SK-N-SH (cell line): ENCODE measurements at regions not wholly inside any gene's neighbourhood (a gene's known extent, or its start where the extent isn't known, plus 50 kb on each side); places are given as distances from the start of the nearest gene placed in this dataset.

Source experiments
- CTCF ChIA-PET: fragments of 300-600, 350-600 bp; formaldehyde crosslinking; extraction: SDS; loops from one replicate; lab custom pipeline; 2021; lab: Yijun Ruan, JAX
- POLR2A ChIA-PET: fragments of 350-600 bp; sonication (Branson Sonifier 250); formaldehyde crosslinking; extraction: SDS; loops from one replicate; lab custom pipeline; 2020; ENCODE audit warnings: antibody characterized with exemption, inconsistent platforms; lab: Yijun Ruan, JAX
- DNase-seq: peaks from one replicate; pipeline ENCODE4 v3.0.0; 2012
- H2AFZ ChIP-seq: fragments of 200-600 bp; sonication (generic); 2 replicates; pipeline ENCODE4 v1.8.1; 2016; ENCODE audit warnings: antibody characterized with exemption, mild to moderate bottlenecking, low read depth
- H3F3A ChIP-seq: fragments of 200-600 bp; sonication (generic); replicated peaks from 2 replicates; pipeline ENCODE3; 2016; ENCODE audit warnings: antibody characterized with exemption, mild to moderate bottlenecking; ENCODE audit not compliant: insufficient read depth
- H3K27ac ChIP-seq, 2 experiments: fragments of 200-500 bp in 1 of 2; fragments of 200-600 bp in 1 of 2; sonication (Bioruptor generic) in 1 of 2; sonication (generic), shearing (Covaris generic) in 1 of 2; 2 replicates each; pipeline versions ENCODE4 v1.5.1 to v1.6.1; 2014 to 2016; ENCODE audit warnings: low read depth in 2 of 2, inconsistent platforms in 1 of 2, low read length in 1 of 2, mild to moderate bottlenecking in 1 of 2, mixed read lengths in 1 of 2
- H3K27me3 ChIP-seq: fragments of 200-600 bp; sonication (generic), shearing (Covaris generic); 2 replicates; pipeline ENCODE4 v1.6.1; 2016; ENCODE audit warnings: mixed run types; ENCODE audit not compliant: insufficient read depth
- H3K36me3 ChIP-seq, 2 experiments: fragments of 200-500 bp in 1 of 2; fragments of 200-600 bp in 1 of 2; sonication (Bioruptor generic) in 1 of 2; sonication (generic) in 1 of 2; replicated peaks in 1 of 2; 2 replicates each; pipeline versions ENCODE3 to v1.5.1; 2014 to 2016; ENCODE audit warnings: low read length in 1 of 2, mild to moderate bottlenecking in 1 of 2; ENCODE audit not compliant: insufficient read depth in 2 of 2, control insufficient read depth in 1 of 2
- H3K4me1 ChIP-seq, 2 experiments: fragments of 200-500 bp in 1 of 2; fragments of 200-600 bp in 1 of 2; sonication (Bioruptor generic) in 1 of 2; sonication (generic), shearing (Covaris generic) in 1 of 2; 2 replicates each; pipeline versions ENCODE4 v1.5.1 to v1.6.1; 2014 to 2016; ENCODE audit warnings: low read depth in 1 of 2, low read length in 1 of 2, mixed run types in 1 of 2; ENCODE audit not compliant: insufficient read depth in 2 of 2, control insufficient read depth in 1 of 2
- H3K4me2 ChIP-seq: fragments of 200-600 bp; sonication (generic), shearing (Covaris generic); 2 replicates; pipeline ENCODE4 v1.6.1; 2017; ENCODE audit warnings: mixed run types
- H3K4me3 ChIP-seq, 2 experiments: fragments of 200-500 bp in 1 of 2; fragments of 200-600 bp in 1 of 2; sonication (Bioruptor generic) in 1 of 2; sonication (generic), shearing (Covaris generic) in 1 of 2; 2 replicates each; pipeline versions ENCODE4 v1.5.1 to v1.8.1; 2014 to 2016; ENCODE audit warnings: low read depth in 2 of 2, inconsistent platforms in 1 of 2, low read length in 1 of 2, mild to moderate bottlenecking in 1 of 2, mixed read lengths in 1 of 2, moderate library complexity in 1 of 2
- H3K79me2 ChIP-seq: fragments of 200-600 bp; sonication (generic); 2 replicates; pipeline ENCODE4 v1.8.1; 2017; ENCODE audit warnings: mild to moderate bottlenecking; ENCODE audit not compliant: insufficient read depth
- H3K9ac ChIP-seq: fragments of 200-600 bp; sonication (generic); 2 replicates; pipeline ENCODE4 v1.6.1; 2017; ENCODE audit warnings: mixed run types
- H3K9me2 ChIP-seq: fragments of 200-600 bp; sonication (generic); 2 replicates; pipeline ENCODE4 v1.6.1; 2017; ENCODE audit warnings: mixed run types
- H3K9me3 ChIP-seq: fragments of 200-600 bp; sonication (generic); 2 replicates; pipeline ENCODE4 v1.6.1; 2017; ENCODE audit warnings: mixed run types, mild to moderate bottlenecking, moderate library complexity
- H4K20me1 ChIP-seq: fragments of 200-600 bp; sonication (generic); 2 replicates; pipeline ENCODE4 v1.6.1; 2017; ENCODE audit warnings: mild to moderate bottlenecking, mixed run types; ENCODE audit not compliant: insufficient read depth
- CHD2 ChIP-seq: fragments of 150-350 bp; IDR thresholded peaks from 2 replicates; pipeline ENCODE4 v1.6.1; 2018; ENCODE audit warnings: low read length; ENCODE audit not compliant: partially characterized antibody
- ELF1 ChIP-seq: IDR thresholded peaks from 2 replicates; pipeline ENCODE4 v1.4.0; 2012
- EZH2phosphoT487 ChIP-seq: fragments of 200-600 bp; sonication (generic); IDR thresholded peaks from 2 replicates; pipeline ENCODE4 v1.6.1; 2017; ENCODE audit warnings: low read depth, mixed run types, mild to moderate bottlenecking, antibody characterized with exemption, moderate library complexity, borderline replicate concordance
- FOXJ3 ChIP-seq: sonication (generic); formaldehyde crosslinking; IDR thresholded peaks from 2 replicates; pipeline ENCODE4 v1.5.1; 2020; ENCODE audit warnings: mild to moderate bottlenecking, missing genetic modification reagents
- GABPA ChIP-seq: IDR thresholded peaks from 2 replicates; pipeline ENCODE4 v1.4.0; 2012; ENCODE audit warnings: low read depth, mild to moderate bottlenecking
- GATA2 ChIP-seq: sonication (generic); formaldehyde crosslinking; IDR thresholded peaks from 2 replicates; pipeline ENCODE4 v1.5.0; 2020; ENCODE audit warnings: mild to moderate bottlenecking, missing genetic modification reagents
- MXI1 ChIP-seq: IDR thresholded peaks from 2 replicates; pipeline ENCODE4 v1.6.1; 2012; ENCODE audit warnings: mild to moderate bottlenecking, low read depth, low read length, improper control_type of control experiment
- POLR2AphosphoS5 ChIP-seq: IDR thresholded peaks from 2 replicates; pipeline ENCODE4 v1.6.1; 2012; ENCODE audit warnings: low read depth, low read length
- REST ChIP-seq: IDR thresholded peaks from 2 replicates; pipeline ENCODE4 v1.6.1; 2012; ENCODE audit warnings: mild to moderate bottlenecking, low read depth, low read length, moderate library complexity
- RFX5 ChIP-seq: IDR thresholded peaks from 2 replicates; pipeline ENCODE4 v1.6.1; 2012; ENCODE audit warnings: mild to moderate bottlenecking, improper control_type of control experiment, low read length
- TEAD4 ChIP-seq: IDR thresholded peaks from 2 replicates; pipeline ENCODE4 v1.4.0; 2012; ENCODE audit warnings: mild to moderate bottlenecking, borderline replicate concordance; ENCODE audit not compliant: insufficient read depth
- WGBS: methylation state at CpG from one replicate; pipeline ENCODE4 v1.1.6; 2017; ENCODE audit warnings: low lambda C conversion rate; 5-methylcytosine and 5-hydroxymethylcytosine counted together
- TF ChIP-seq, protein P1 (sequence below): fragments of 150-350 bp; IDR thresholded peaks from 2 replicates; pipeline ENCODE4 v1.6.1; 2017; ENCODE audit warnings: antibody characterized with exemption, low read length, low read depth, borderline replicate concordance
- TF ChIP-seq, protein P2 (sequence below): IDR thresholded peaks from 2 replicates; pipeline ENCODE4 v1.4.0; 2012; ENCODE audit warnings: low read depth

- H3K27ac ChIP-seq, result no peak overlapping the region
These were observed 313.4 kb upstream of the C1orf174 start for GRCh38 chr1:4213366-4213973.

DNA sequence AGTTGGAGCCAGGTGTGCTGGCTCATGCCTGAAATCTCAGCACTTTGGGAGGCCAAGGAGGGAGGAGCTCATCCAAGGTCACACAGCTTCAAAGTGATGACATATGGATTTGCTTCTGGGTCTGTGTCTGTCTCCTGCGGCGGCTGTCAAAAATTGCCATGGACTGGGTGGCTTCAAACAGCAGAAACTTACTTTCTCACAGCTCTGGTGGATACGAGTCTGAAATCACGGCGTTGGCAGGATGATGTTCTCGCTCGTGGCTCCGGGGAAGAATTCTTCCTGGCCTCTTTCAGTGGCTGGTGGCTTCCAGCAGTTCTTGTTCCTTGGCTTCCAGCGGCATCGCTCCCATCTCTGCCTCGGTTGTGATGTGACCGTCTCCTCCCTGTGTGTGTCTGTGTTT lies 314.8 kb upstream of the C1orf174 start:
- CTCF ChIA-PET, result no interaction called here
- H3K27me3 ChIP-seq, result no peaks in the 10 kb centered on the region
- H3K4me1 ChIP-seq, result no peaks in the 10 kb centered on the region
- H3K4me3 ChIP-seq, result no peak overlapping the region
- no peaks in the 10 kb centered on the region for H3K36me3 ChIP-seq
- no peaks in the 10 kb centered on the region for H4K20me1 ChIP-seq
- H3K27ac ChIP-seq, result no peak overlapping the region
- TF ChIP-seq GATA2 (CRISPR knock-in tag) (no peak), POLR2AphosphoS5 (no peak), REST (no peak), EZH2phosphoT487 (no peak), ELF1 (no peak)
- TF ChIP-seq, protein P1, sequence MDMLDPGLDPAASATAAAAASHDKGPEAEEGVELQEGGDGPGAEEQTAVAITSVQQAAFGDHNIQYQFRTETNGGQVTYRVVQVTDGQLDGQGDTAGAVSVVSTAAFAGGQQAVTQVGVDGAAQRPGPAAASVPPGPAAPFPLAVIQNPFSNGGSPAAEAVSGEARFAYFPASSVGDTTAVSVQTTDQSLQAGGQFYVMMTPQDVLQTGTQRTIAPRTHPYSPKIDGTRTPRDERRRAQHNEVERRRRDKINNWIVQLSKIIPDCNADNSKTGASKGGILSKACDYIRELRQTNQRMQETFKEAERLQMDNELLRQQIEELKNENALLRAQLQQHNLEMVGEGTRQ, result no peak
- H3K79me2 ChIP-seq, result no peaks in the 10 kb centered on the region
- no peaks in the 10 kb centered on the region for H3K9me2 ChIP-seq
- no peaks in the 10 kb centered on the region for H3K9me3 ChIP-seq
- WGBS, result 53% methylated on average over 8 of the region's 12 CpGs
- DNase-seq, result no peak
- no peak overlapping the region for H2AFZ ChIP-seq
- H3K4me2 ChIP-seq, result no peak overlapping the region
- no peak overlapping the region for H3K9ac ChIP-seq
- POLR2A ChIA-PET, result no interaction called here
- H3F3A ChIP-seq, result no peaks in the 10 kb centered on the region

More at GRCh38 chr1:4213366-4213973, 313.4 kb upstream of the C1orf174 start:
- no peaks in the 10 kb centered on the region for H3K4me1 ChIP-seq
- no peak overlapping the region for H3K4me3 ChIP-seq
- no peaks in the 10 kb centered on the region for H3K27me3 ChIP-seq
- ChIA-PET POLR2A (no interaction called here), CTCF (no interaction called here)
- H3K9me2 ChIP-seq, result no peaks in the 10 kb centered on the region
- no peaks in the 10 kb centered on the region for H4K20me1 ChIP-seq
- no peaks in the 10 kb centered on the region for H3K36me3 ChIP-seq
- no peaks in the 10 kb centered on the region for H3K9me3 ChIP-seq
- WGBS, result 37% methylated on average over 18 of the region's 18 CpGs
- no peak for DNase-seq
- no peaks in the 10 kb centered on the region for H3F3A ChIP-seq
- no peak overlapping the region for H3K9ac ChIP-seq
- no peaks in the 10 kb centered on the region for H3K79me2 ChIP-seq
- no peak overlapping the region for H3K4me2 ChIP-seq
- no peak for TF ChIP-seq RFX5
- TF ChIP-seq EZH2phosphoT487, result no peak
- TF ChIP-seq MXI1, result no peak
- no peak for TF ChIP-seq GABPA
- no peak for TF ChIP-seq FOXJ3
- TF ChIP-seq CHD2, result no peak
- no peak for TF ChIP-seq TEAD4
- TF ChIP-seq, protein P2, sequence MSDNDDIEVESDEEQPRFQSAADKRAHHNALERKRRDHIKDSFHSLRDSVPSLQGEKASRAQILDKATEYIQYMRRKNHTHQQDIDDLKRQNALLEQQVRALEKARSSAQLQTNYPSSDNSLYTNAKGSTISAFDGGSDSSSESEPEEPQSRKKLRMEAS, result no peak
- H2AFZ ChIP-seq, result no peak overlapping the region
